ENCODE measurements at regions not wholly inside any gene's neighbourhood (a gene's known extent, or its start where the extent isn't known, plus 50 kb on each side); places are given as distances from the start of the nearest gene placed in this dataset.

DNA sequence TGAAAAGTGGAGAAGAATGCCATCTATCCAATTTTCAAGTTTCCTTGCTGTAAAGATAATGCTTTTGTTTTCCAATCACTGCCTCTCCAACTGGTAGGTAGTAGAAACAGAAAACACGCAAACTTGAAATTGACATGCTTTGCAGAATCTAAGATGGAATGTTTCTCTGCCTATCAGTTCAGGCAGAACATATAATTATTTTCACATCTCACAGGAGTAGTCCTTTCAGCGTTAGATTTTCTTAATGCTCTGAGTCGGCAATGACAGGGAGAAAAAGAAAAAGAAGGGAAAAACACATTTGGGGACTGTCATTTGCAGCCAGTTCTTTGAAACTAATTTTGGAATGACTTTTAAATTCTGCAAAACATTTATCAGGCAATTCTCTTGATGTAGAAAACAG lies 818.7 kb upstream of the PTPRD start:
- TF ChIP-seq, protein P1, sequence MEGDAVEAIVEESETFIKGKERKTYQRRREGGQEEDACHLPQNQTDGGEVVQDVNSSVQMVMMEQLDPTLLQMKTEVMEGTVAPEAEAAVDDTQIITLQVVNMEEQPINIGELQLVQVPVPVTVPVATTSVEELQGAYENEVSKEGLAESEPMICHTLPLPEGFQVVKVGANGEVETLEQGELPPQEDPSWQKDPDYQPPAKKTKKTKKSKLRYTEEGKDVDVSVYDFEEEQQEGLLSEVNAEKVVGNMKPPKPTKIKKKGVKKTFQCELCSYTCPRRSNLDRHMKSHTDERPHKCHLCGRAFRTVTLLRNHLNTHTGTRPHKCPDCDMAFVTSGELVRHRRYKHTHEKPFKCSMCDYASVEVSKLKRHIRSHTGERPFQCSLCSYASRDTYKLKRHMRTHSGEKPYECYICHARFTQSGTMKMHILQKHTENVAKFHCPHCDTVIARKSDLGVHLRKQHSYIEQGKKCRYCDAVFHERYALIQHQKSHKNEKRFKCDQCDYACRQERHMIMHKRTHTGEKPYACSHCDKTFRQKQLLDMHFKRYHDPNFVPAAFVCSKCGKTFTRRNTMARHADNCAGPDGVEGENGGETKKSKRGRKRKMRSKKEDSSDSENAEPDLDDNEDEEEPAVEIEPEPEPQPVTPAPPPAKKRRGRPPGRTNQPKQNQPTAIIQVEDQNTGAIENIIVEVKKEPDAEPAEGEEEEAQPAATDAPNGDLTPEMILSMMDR (IDR thresholded peaks at IDR 0.05): no peak
- no peak for DNase-seq
- no peak overlapping the region for H3K4me3 Mint-ChIP-seq
- no peaks in the 10 kb centered on the region for H3K4me1 Mint-ChIP-seq
- H3K9me3 Mint-ChIP-seq: no peaks in the 10 kb centered on the region
- H3K27ac Mint-ChIP-seq: no peak overlapping the region
- no peaks in the 10 kb centered on the region for H3K36me3 Mint-ChIP-seq (ENCODE audit: low read depth)
- peaks cover 3% of the 10 kb centered on the region for H3K27me3 Mint-ChIP-seq (ENCODE audit: low read depth, poor library complexity)

DNA sequence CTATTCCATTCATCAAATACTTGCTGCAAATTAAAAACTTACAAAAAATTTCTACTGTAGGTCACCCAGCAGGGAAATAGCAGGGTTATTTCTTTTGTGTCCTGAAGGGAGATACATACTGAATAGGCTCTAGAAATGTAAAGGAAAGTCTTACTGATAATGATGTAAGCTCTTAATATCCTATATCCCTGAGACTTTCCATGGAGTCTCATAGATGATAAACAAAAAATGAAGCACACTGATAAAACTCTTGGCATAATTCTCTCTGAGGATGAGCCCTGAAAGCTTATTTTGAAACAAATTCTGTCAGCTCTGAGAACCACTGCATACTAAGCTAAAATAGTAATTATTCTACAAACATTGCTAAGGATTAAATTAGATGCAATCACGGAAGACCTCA lies 819.6 kb upstream of the PTPRD start:
- no peaks in the 10 kb centered on the region for H3K36me3 Mint-ChIP-seq (ENCODE audit: low read depth)
- no peaks in the 10 kb centered on the region for H3K9me3 Mint-ChIP-seq
- peaks cover 3% of the 10 kb centered on the region for H3K27me3 Mint-ChIP-seq (ENCODE audit: low read depth, poor library complexity)
- no peaks in the 10 kb centered on the region for H3K4me1 Mint-ChIP-seq
- no peak overlapping the region for H3K4me3 Mint-ChIP-seq
- no peak overlapping the region for H3K27ac Mint-ChIP-seq
- TF ChIP-seq, protein P1 (IDR thresholded peaks at IDR 0.05): no peak
- no peak for DNase-seq

- Mint-ChIP-seq H3K27me3 (ENCODE audit: low read depth, poor library complexity) (no peaks in the 10 kb centered on the region), H3K27ac (no peak overlapping the region)
These were observed 830.8 kb upstream of the PTPRD start for GRCh38 chr9:11443631-11444030.

GRCh38 chr9:11457825-11458790 lies 845.3 kb upstream of the PTPRD start:
- TF ChIP-seq, protein P1 (IDR thresholded peaks at IDR 0.05): no peak
- H3K36me3 Mint-ChIP-seq (ENCODE audit: low read depth): no peaks in the 10 kb centered on the region
- DNase-seq: no peak
- no peaks in the 10 kb centered on the region for H3K4me1 Mint-ChIP-seq
- H3K4me3 Mint-ChIP-seq: no peak overlapping the region
- H3K27ac Mint-ChIP-seq: no peak overlapping the region
- no peaks in the 10 kb centered on the region for H3K27me3 Mint-ChIP-seq (ENCODE audit: low read depth, poor library complexity)
- no peaks in the 10 kb centered on the region for H3K9me3 Mint-ChIP-seq

More at GRCh38 chr9:11443631-11444030, 830.8 kb upstream of the PTPRD start:
- DNase-seq: no peak
- H3K9me3 Mint-ChIP-seq: no peaks in the 10 kb centered on the region
- no peak overlapping the region for H3K4me3 Mint-ChIP-seq
- H3K4me1 Mint-ChIP-seq: no peaks in the 10 kb centered on the region
- TF ChIP-seq, protein P1 (IDR thresholded peaks at IDR 0.05): no peak
- H3K36me3 Mint-ChIP-seq (ENCODE audit: low read depth): no peaks in the 10 kb centered on the region

DNA sequence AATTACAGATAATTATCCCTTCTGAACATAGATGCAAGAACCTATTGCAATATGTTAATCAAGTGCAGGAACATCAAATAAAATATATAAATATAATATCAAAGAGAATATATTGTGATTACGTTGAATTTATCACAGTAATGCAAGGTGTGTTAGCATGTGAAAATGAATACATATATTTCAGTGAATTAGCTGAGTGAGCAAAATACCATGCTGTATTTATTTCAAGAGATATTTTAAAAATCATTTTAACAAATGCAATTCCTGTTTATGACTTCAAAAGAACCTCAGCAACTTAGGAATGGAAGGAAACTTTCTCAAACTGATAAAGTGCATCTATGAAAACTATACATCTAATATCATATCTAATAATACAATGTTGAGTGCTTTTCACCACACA lies 856.9 kb upstream of the PTPRD start:
- Mint-ChIP-seq H3K27ac (no peak overlapping the region), H3K4me3 (no peak overlapping the region), H3K36me3 (ENCODE audit: low read depth) (no peaks in the 10 kb centered on the region), H3K4me1 (no peaks in the 10 kb centered on the region), H3K27me3 (ENCODE audit: low read depth, poor library complexity) (no peaks in the 10 kb centered on the region), H3K9me3 (no peaks in the 10 kb centered on the region)
- TF ChIP-seq, protein P1 (IDR thresholded peaks at IDR 0.05): no peak
- no peak for DNase-seq

DNA sequence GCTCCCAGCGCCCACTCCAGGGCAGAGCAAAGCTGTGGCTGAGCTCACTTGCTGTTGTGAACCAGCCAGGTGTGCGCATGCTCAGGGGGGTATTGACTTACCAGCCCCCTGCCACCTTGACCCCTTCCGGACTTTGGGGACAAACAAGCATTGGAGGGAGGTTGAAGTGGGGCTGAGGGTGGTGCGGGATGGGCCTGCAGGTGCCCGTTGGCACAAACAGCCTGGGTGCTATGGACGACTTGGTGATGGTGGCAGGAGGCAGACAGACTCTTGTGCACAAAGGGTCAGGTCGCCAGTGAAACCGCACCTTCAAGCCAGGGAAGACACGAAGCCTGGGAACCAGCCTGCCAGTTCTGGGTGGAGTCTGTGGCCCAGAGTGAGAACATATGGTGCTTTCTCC lies 858.5 kb upstream of the PTPRD start:
- Mint-ChIP-seq H3K27ac (no peak overlapping the region), H3K36me3 (ENCODE audit: low read depth) (no peaks in the 10 kb centered on the region), H3K4me3 (no peak overlapping the region), H3K9me3 (no peaks in the 10 kb centered on the region), H3K27me3 (ENCODE audit: low read depth, poor library complexity) (no peaks in the 10 kb centered on the region), H3K4me1 (no peaks in the 10 kb centered on the region)
- no peak for DNase-seq
- TF ChIP-seq, protein P1 (IDR thresholded peaks at IDR 0.05): no peak
